Testis (tissue), 2 donors: ENCODE measurements at regions not wholly inside any gene's neighbourhood (a gene's known extent, or its start where the extent isn't known, plus 50 kb on each side); places are given as distances from the start of the nearest gene placed in this dataset.
"Not testable (repeated sequence)": the region's sequence is repeated elsewhere in the genome, so short reads cannot be mapped to it uniquely, and the experiment has no call there.

ENCODE experiments used
- POLR2A ChIP-seq: fragments of 450-650 bp; IDR thresholded peaks from one replicate; pipeline ENCODE4 v1.6.1; 2017; ENCODE audit warnings: antibody characterized with exemption, mild to moderate bottlenecking, moderate library complexity
- TF ChIP-seq, protein P1 (sequence below), 3 experiments: fragments of 450-650 bp in 2 of 3; fragments of 200-600 bp in 1 of 3; sonication (generic) in 1 of 3; IDR thresholded peaks; one replicate each; pipeline ENCODE4 v1.5.1; 2016 to 2019; ENCODE audit warnings: antibody characterized with exemption in 3 of 3, mild to moderate bottlenecking in 2 of 3, moderate library complexity in 1 of 3

DNA sequence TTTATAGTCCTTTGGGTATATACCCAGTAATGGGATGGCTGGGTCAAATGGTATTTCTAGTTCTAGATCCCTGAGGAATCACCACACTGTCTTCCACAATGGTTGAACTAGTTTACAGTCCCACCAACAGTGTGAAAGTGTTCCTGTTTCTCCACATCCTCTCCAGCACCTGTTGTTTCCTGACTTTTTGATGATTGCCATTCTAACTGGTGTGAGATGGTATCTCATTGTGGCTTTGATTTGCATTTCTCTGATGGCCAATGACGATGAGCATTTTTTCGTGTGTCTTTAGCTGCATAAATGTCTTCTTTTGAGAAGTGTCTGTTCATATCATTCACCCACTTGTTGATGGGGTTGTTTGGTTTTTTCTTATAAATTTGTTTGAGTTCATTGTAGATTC, 612.5 kb upstream of the SGCD start:
- TF ChIP-seq, protein P1, sequence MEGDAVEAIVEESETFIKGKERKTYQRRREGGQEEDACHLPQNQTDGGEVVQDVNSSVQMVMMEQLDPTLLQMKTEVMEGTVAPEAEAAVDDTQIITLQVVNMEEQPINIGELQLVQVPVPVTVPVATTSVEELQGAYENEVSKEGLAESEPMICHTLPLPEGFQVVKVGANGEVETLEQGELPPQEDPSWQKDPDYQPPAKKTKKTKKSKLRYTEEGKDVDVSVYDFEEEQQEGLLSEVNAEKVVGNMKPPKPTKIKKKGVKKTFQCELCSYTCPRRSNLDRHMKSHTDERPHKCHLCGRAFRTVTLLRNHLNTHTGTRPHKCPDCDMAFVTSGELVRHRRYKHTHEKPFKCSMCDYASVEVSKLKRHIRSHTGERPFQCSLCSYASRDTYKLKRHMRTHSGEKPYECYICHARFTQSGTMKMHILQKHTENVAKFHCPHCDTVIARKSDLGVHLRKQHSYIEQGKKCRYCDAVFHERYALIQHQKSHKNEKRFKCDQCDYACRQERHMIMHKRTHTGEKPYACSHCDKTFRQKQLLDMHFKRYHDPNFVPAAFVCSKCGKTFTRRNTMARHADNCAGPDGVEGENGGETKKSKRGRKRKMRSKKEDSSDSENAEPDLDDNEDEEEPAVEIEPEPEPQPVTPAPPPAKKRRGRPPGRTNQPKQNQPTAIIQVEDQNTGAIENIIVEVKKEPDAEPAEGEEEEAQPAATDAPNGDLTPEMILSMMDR (IDR thresholded peaks at IDR 0.05), result not testable (repeated sequence)
- TF ChIP-seq POLR2A, result not testable (repeated sequence)
